Keratinocyte (primary cell): ENCODE measurements at regions not wholly inside any gene's neighbourhood (a gene's known extent, or its start where the extent isn't known, plus 50 kb on each side); places are given as distances from the start of the nearest gene placed in this dataset.

Experiments used
- CTCF ChIP-seq, 3 experiments: IDR thresholded peaks in 1 of 3; conservative IDR thresholded peaks in 1 of 3; optimal IDR thresholded peaks in 1 of 3; 2 replicates in 2 of 3; 3 replicates in 1 of 3; pipeline versions ENCODE3 to v1.5.1; 2011; ENCODE audit warnings: low read length in 3 of 3, mild to moderate bottlenecking in 3 of 3, moderate library complexity in 2 of 3, control low read depth in 1 of 3, inconsistent platforms in 1 of 3; ENCODE audit not compliant: insufficient read depth in 2 of 3; ENCODE audit errors: extremely low read depth in 1 of 3
- EZH2 ChIP-seq: IDR thresholded peaks from one replicate; pipeline ENCODE4 v1.6.1; 2012; ENCODE audit warnings: inconsistent platforms, mild to moderate bottlenecking, low read length, moderate library complexity

- no peak for TF ChIP-seq EZH2
- no peak for TF ChIP-seq CTCF (optimal IDR thresholded peaks at IDR 0.05 in 1 of 3, IDR thresholded peaks at IDR 0.05 in 1 of 3, conservative IDR thresholded peaks at IDR 0.05 in 1 of 3; ENCODE audit: extremely low read depth in 1 of 3, insufficient read depth in 2 of 3, low read length in 3 of 3)
These were observed 133.1 kb downstream of the CDH26 start for GRCh38 chr20:60091305-60091704.
